ENCODE measurements at regions not wholly inside any gene's neighbourhood (a gene's known extent, or its start where the extent isn't known, plus 50 kb on each side); places are given as distances from the start of the nearest gene placed in this dataset.

GRCh38 chr13:99120751-99121150, 79.9 kb upstream of the UBAC2 start:
- TF ChIP-seq CTCF (conservative IDR thresholded peaks at IDR 0.05; ENCODE audit: low read depth, low read length) (no peak), POLR2A (IDR thresholded peaks at IDR 0.05; ENCODE audit: low read depth, low read length) (no peak), MXI1 (IDR thresholded peaks at IDR 0.05; ENCODE audit: borderline replicate concordance, low read depth, low read length) (no peak), FOS (IDR thresholded peaks at IDR 0.05; ENCODE audit: low read depth, low read length) (no peak), RCOR1 (IDR thresholded peaks at IDR 0.05; ENCODE audit: insufficient replicate concordance, low read length) (no peak), CEBPB (IDR thresholded peaks at IDR 0.05; ENCODE audit: low read depth, low read length) (no peak)
